ENCODE measurements at regions not wholly inside any gene's neighbourhood (a gene's known extent, or its start where the extent isn't known, plus 50 kb on each side); places are given as distances from the start of the nearest gene placed in this dataset.

DNA sequence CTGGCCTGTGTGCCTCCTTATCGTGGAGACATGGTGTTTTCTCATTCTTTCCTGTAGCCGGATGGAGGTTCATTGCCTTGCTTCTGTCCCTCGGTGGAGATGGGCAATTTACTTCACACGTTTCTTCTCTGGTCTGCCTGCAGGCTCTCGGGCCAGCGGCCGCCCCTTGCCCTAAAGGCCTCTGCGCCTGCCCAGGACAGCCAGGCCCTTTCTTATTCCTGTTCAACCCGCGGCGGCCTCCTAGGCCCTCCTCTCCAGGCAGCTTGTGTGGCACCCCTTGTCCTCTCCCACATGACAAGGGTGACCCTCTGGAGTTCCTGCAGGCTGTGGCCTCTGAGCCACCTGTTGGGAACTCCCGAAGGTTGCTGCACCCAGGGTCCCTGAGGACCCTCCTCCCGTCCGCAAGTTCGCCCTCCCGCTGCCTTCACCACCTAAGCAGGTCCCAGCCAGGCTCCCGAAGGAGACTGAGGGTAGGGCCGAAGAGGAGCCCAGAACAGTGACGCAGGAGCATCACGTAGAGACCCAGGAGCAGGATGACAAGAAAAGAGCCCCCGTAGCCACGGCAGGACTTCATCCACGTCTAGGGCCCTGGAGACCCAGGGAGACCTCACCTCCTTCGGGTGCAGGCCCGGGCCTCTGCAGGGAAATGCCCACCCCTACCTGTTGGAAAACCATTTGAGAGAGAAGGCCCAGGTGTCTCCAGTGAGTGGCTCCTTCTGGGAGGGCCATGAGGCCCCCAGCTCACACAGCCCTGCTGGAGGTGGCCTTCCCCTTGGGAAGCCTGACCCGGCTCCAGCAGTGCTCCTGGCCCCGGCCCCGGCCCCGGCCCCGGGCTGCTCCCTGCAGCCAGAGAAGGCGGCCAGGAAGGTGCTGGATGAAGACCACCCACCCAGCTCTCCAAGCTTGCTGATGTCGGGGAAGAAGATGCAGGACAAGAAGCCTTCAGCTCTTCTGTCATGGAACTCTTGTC is 291.4 kb downstream of the TLE4 start:
- no peaks in the 10 kb centered on the region for H3K79me2 ChIP-seq (ENCODE audit: insufficient read depth, low read length)
- H3K9me3 ChIP-seq (ENCODE audit: insufficient read depth, low read length), result peaks cover 4% of the 10 kb centered on the region; the same call in 1 of the 2 replicates
- H4K20me1 ChIP-seq (ENCODE audit: low read depth, low read length), result no peaks in the 10 kb centered on the region
- no peak overlapping the region for H2AFZ ChIP-seq (ENCODE audit: low read depth, low read length, severe bottlenecking)
- no peak overlapping the region for H3K27ac ChIP-seq (ENCODE audit: low read depth, low read length)
- H3K4me2 ChIP-seq (ENCODE audit: low read depth, low read length, poor library complexity, severe bottlenecking), result no peak overlapping the region
- TF ChIP-seq CTCF (IDR thresholded peaks at IDR 0.05; ENCODE audit: insufficient read depth, low read length, poor library complexity, severe bottlenecking), result no peak
- no peak for TF ChIP-seq EZH2phosphoT487 (conservative IDR thresholded peaks at IDR 0.05; ENCODE audit: low read length)
- no peaks in the 10 kb centered on the region for H3F3A ChIP-seq (ENCODE audit: insufficient read depth)
- no peaks in the 10 kb centered on the region for H3K36me3 ChIP-seq (ENCODE audit: low read length)
- H3K27me3 ChIP-seq (ENCODE audit: low read length), result no peaks in the 10 kb centered on the region
- no peak overlapping the region for H3K9ac ChIP-seq (ENCODE audit: low read length)
- H3K9me2 ChIP-seq (replicated peaks; ENCODE audit: insufficient read depth, low read length), result no peaks in the 10 kb centered on the region
- H3K4me3 ChIP-seq (ENCODE audit: insufficient read depth, low read length, poor library complexity, severe bottlenecking), result no peak overlapping the region

- no peak overlapping the region for H3K27ac ChIP-seq (ENCODE audit: low read depth, low read length)
- H2AFZ ChIP-seq (ENCODE audit: low read depth, low read length, severe bottlenecking), result no peak overlapping the region
- no peaks in the 10 kb centered on the region for H3K79me2 ChIP-seq (ENCODE audit: insufficient read depth, low read length)
Observed at GRCh38 chr9:79858508-79858907, 286.7 kb downstream of the TLE4 start.

GRCh38 chr9:79857188-79857587 is 285.4 kb downstream of the TLE4 start:
- 0 out of 2 replicates have a peak, but pooled peaks cover under 1% of the 10 kb centered on the region for H3K9me3 ChIP-seq (ENCODE audit: insufficient read depth, low read length)
- no peaks in the 10 kb centered on the region for H3K79me2 ChIP-seq (ENCODE audit: insufficient read depth, low read length)
- no peaks in the 10 kb centered on the region for H3K36me3 ChIP-seq (ENCODE audit: low read length)
- no peak overlapping the region for H3K9ac ChIP-seq (ENCODE audit: low read length)
- H3K27me3 ChIP-seq (ENCODE audit: low read length), result no peaks in the 10 kb centered on the region
- no peak overlapping the region for H2AFZ ChIP-seq (ENCODE audit: low read depth, low read length, severe bottlenecking)
- no peak overlapping the region for H3K27ac ChIP-seq (ENCODE audit: low read depth, low read length)
- no peaks in the 10 kb centered on the region for H3K9me2 ChIP-seq (replicated peaks; ENCODE audit: insufficient read depth, low read length)
- no peaks in the 10 kb centered on the region for H4K20me1 ChIP-seq (ENCODE audit: low read depth, low read length)
- no peak overlapping the region for H3K4me2 ChIP-seq (ENCODE audit: low read depth, low read length, poor library complexity, severe bottlenecking)
- no peak overlapping the region for H3K4me3 ChIP-seq (ENCODE audit: insufficient read depth, low read length, poor library complexity, severe bottlenecking)
- H3F3A ChIP-seq (ENCODE audit: insufficient read depth), result no peaks in the 10 kb centered on the region
- TF ChIP-seq CTCF (IDR thresholded peaks at IDR 0.05; ENCODE audit: insufficient read depth, low read length, poor library complexity, severe bottlenecking), result no peak
- TF ChIP-seq EZH2phosphoT487 (conservative IDR thresholded peaks at IDR 0.05; ENCODE audit: low read length), result no peak

More at GRCh38 chr9:79858508-79858907, 286.7 kb downstream of the TLE4 start:
- Histone ChIP-seq H3K27me3 (ENCODE audit: low read length) (no peaks in the 10 kb centered on the region), H3K4me3 (ENCODE audit: insufficient read depth, low read length, poor library complexity, severe bottlenecking) (no peak overlapping the region), H3F3A (ENCODE audit: insufficient read depth) (no peaks in the 10 kb centered on the region), H3K4me2 (ENCODE audit: low read depth, low read length, poor library complexity, severe bottlenecking) (no peak overlapping the region), H3K36me3 (ENCODE audit: low read length) (no peaks in the 10 kb centered on the region), H3K9me3 (ENCODE audit: insufficient read depth, low read length) (peaks cover 4% of the 10 kb centered on the region; the same call in 1 of the 2 replicates), H3K9ac (ENCODE audit: low read length) (no peak overlapping the region), H4K20me1 (ENCODE audit: low read depth, low read length) (no peaks in the 10 kb centered on the region), H3K9me2 (replicated peaks; ENCODE audit: insufficient read depth, low read length) (no peaks in the 10 kb centered on the region)
- no peak for TF ChIP-seq CTCF (IDR thresholded peaks at IDR 0.05; ENCODE audit: insufficient read depth, low read length, poor library complexity, severe bottlenecking)
- no peak for TF ChIP-seq EZH2phosphoT487 (conservative IDR thresholded peaks at IDR 0.05; ENCODE audit: low read length)
